HG03097 (cell line): ENCODE measurements at regions not wholly inside any gene's neighbourhood (a gene's known extent, or its start where the extent isn't known, plus 50 kb on each side); places are given as distances from the start of the nearest gene placed in this dataset.

Source experiments
- ATAC-seq: cut with Tn5 transposase; IDR thresholded peaks from one replicate; pipeline ENCODE4 v1.9.1; 2021; ENCODE audit not compliant: unreplicated experiment, low FRiP score

- no peak for ATAC-seq
Measured at GRCh38 chr6:104349191-104349590, 510.5 kb downstream of the HACE1 start.

- no peak for ATAC-seq
Measured at GRCh38 chr6:104344223-104344622, 515.5 kb downstream of the HACE1 start.

- ATAC-seq: no peak
Measured at GRCh38 chr6:104332364-104332763, 527.4 kb downstream of the HACE1 start.

GRCh38 chr6:104326173-104327001 lies 533.3 kb downstream of the HACE1 start:
- ATAC-seq: peak; percentile 76

- ATAC-seq: no peak
Measured at GRCh38 chr6:104325341-104326172, 534.2 kb downstream of the HACE1 start.

- no peak for ATAC-seq
Measured at GRCh38 chr6:104324301-104324700, 535.4 kb downstream of the HACE1 start.

- no peak for ATAC-seq
Measured at GRCh38 chr6:104322841-104323240, 536.9 kb downstream of the HACE1 start.

GRCh38 chr6:104321301-104321700 lies 538.4 kb downstream of the HACE1 start:
- ATAC-seq: no peak

- ATAC-seq: no peak
Measured at GRCh38 chr6:104320896-104321295, 538.8 kb downstream of the HACE1 start.

GRCh38 chr6:104312851-104313250 lies 546.9 kb downstream of the HACE1 start:
- ATAC-seq: no peak

GRCh38 chr6:104306211-104306610 lies 553.5 kb downstream of the HACE1 start:
- no peak for ATAC-seq

- no peak for ATAC-seq
Measured at GRCh38 chr6:104305206-104305605, 554.5 kb downstream of the HACE1 start.

- ATAC-seq: no peak
Measured at GRCh38 chr6:104301951-104302350, 557.8 kb downstream of the HACE1 start.

- no peak for ATAC-seq
Measured at GRCh38 chr6:104286641-104287040, 573.1 kb downstream of the HACE1 start.

GRCh38 chr6:104284872-104285271 lies 574.8 kb downstream of the HACE1 start:
- ATAC-seq: no peak

GRCh38 chr6:104282581-104282980 lies 577.1 kb downstream of the HACE1 start:
- ATAC-seq: no peak

GRCh38 chr6:104281370-104281769 lies 578.3 kb downstream of the HACE1 start:
- no peak for ATAC-seq

GRCh38 chr6:104268389-104268788 lies 591.3 kb downstream of the HACE1 start:
- ATAC-seq: no peak

- ATAC-seq: no peak
Measured at GRCh38 chr6:104266922-104267321, 592.8 kb downstream of the HACE1 start.

GRCh38 chr6:104256646-104257045 lies 603.1 kb downstream of the HACE1 start:
- no peak for ATAC-seq

GRCh38 chr6:104253236-104253635 lies 606.5 kb downstream of the HACE1 start:
- ATAC-seq: no peak

GRCh38 chr6:104252276-104252675 lies 607.4 kb downstream of the HACE1 start:
- no peak for ATAC-seq
